IMR-90 (cell line): ENCODE measurements at regions not wholly inside any gene's neighbourhood (a gene's known extent, or its start where the extent isn't known, plus 50 kb on each side); places are given as distances from the start of the nearest gene placed in this dataset.

Experiments
- ATAC-seq: fragments of 200-7000 bp; cut with Tn5 transposase; 2 replicates; pipeline ENCODE4 v1.9.1; 2020; ENCODE audit warnings: low read depth, mild to moderate bottlenecking, moderate library complexity
- BruUV-seq: library from RNA; stranded (reverse); fragments of 400-500 nt; replicated peaks from 2 replicates; lab custom pipeline; 2021; lab: Mats Ljungman, UMichigan
- CTCF ChIA-PET: fragments of 300-600 bp; formaldehyde crosslinking; extraction: SDS; loops from one replicate; lab custom pipeline; 2021; ENCODE audit warnings: antibody characterized with exemption; lab: Yijun Ruan, JAX
- POLR2A ChIA-PET: fragments of 300-600 bp; sonication (Branson Sonifier 250); formaldehyde crosslinking; loops from one replicate; lab custom pipeline; 2022; ENCODE audit warnings: antibody characterized with exemption; ENCODE audit not compliant: unreplicated experiment; lab: Charles Lee
- DNase-seq: peaks from one replicate; pipeline ENCODE4 v3.0.0; 2013
- H2AFZ ChIP-seq: replicated peaks from 2 replicates; pipeline ENCODE3; 2013; ENCODE audit warnings: low read length, mild to moderate bottlenecking; ENCODE audit not compliant: poor library complexity
- H2AK5ac ChIP-seq: 2 replicates; pipeline ENCODE4 v1.6.1; 2013; ENCODE audit warnings: low read depth, low read length, inconsistent platforms
- H2AK9ac ChIP-seq: replicated peaks from 2 replicates; pipeline ENCODE3; 2013; ENCODE audit warnings: mild to moderate bottlenecking, low read depth, low read length, moderate library complexity; ENCODE audit not compliant: poor library complexity
- H2BK120ac ChIP-seq: 2 replicates; pipeline ENCODE4 v1.6.1; 2013; ENCODE audit warnings: low read depth, low read length, inconsistent platforms
- H2BK15ac ChIP-seq: 3 replicates; pipeline ENCODE4 v1.6.1; 2013; ENCODE audit warnings: low read depth, low read length, inconsistent platforms
- H2BK20ac ChIP-seq: 2 replicates; pipeline ENCODE4 v1.6.1; 2013; ENCODE audit warnings: low read depth, mild to moderate bottlenecking, inconsistent platforms, low read length, moderate library complexity
- H2BK5ac ChIP-seq: 2 replicates; pipeline ENCODE4 v1.6.1; 2013; ENCODE audit warnings: mild to moderate bottlenecking, low read depth, low read length, inconsistent platforms; ENCODE audit not compliant: poor library complexity, severe bottlenecking
- H3K14ac ChIP-seq: replicated peaks from 2 replicates; pipeline ENCODE4 v1.6.1; 2013; ENCODE audit warnings: low read depth, low read length, inconsistent platforms
- H3K18ac ChIP-seq: 2 replicates; pipeline ENCODE4 v1.6.1; 2013; ENCODE audit warnings: low read depth, low read length, control low read depth
- H3K23ac ChIP-seq: 2 replicates; pipeline ENCODE4 v1.6.1; 2013; ENCODE audit warnings: low read depth, low read length, inconsistent platforms
- H3K27ac ChIP-seq: 2 replicates; pipeline ENCODE4 v1.5.1; 2013; ENCODE audit warnings: mild to moderate bottlenecking, control low read depth, low read length; ENCODE audit not compliant: insufficient read depth
- H3K27me3 ChIP-seq: 2 replicates; pipeline ENCODE4 v1.6.1; 2013; ENCODE audit warnings: low read length; ENCODE audit not compliant: control insufficient read depth, insufficient read depth
- H3K36me3 ChIP-seq: 2 replicates; pipeline ENCODE4 v1.6.1; 2013; ENCODE audit warnings: low read length, mixed read lengths; ENCODE audit not compliant: control insufficient read depth, insufficient read depth
- H3K4ac ChIP-seq: 2 replicates; pipeline ENCODE4 v1.6.1; 2013; ENCODE audit warnings: low read depth, low read length, inconsistent platforms
- H3K4me1 ChIP-seq: 2 replicates; pipeline ENCODE4 v1.6.1; 2013; ENCODE audit warnings: low read length, mixed read lengths; ENCODE audit not compliant: control insufficient read depth, insufficient read depth
- H3K4me2 ChIP-seq: 2 replicates; pipeline ENCODE4 v1.6.1; 2013; ENCODE audit warnings: low read depth, mild to moderate bottlenecking, control low read depth, low read length, moderate library complexity
- H3K4me3 ChIP-seq: 2 replicates; pipeline ENCODE4 v1.5.1; 2013; ENCODE audit warnings: low read depth, mild to moderate bottlenecking, control low read depth, low read length, moderate library complexity; ENCODE audit not compliant: insufficient read depth
- H3K56ac ChIP-seq: 2 replicates; pipeline ENCODE4 v1.6.1; 2013; ENCODE audit warnings: low read length, inconsistent platforms; ENCODE audit not compliant: insufficient read depth; ENCODE audit errors: extremely low read depth
- H3K79me1 ChIP-seq, 2 experiments: 2 replicates each; pipeline ENCODE4 v1.6.1; 2013; ENCODE audit warnings: low read length in 2 of 2, inconsistent platforms in 1 of 2, low read depth in 1 of 2
- H3K9ac ChIP-seq: 2 replicates; pipeline ENCODE4 v1.6.1; 2013; ENCODE audit warnings: low read depth, low read length, control low read depth
- H3K9me1 ChIP-seq: 2 replicates; pipeline ENCODE4 v1.6.1; 2013; ENCODE audit warnings: low read length, inconsistent platforms; ENCODE audit not compliant: insufficient read depth
- H3K9me3 ChIP-seq: 2 replicates; pipeline ENCODE4 v1.6.1; 2013; ENCODE audit warnings: low read length; ENCODE audit not compliant: control insufficient read depth, insufficient read depth
- H4K20me1 ChIP-seq: 2 replicates; pipeline ENCODE4 v1.6.1; 2013; ENCODE audit warnings: low read length, inconsistent platforms; ENCODE audit not compliant: insufficient read depth
- H4K5ac ChIP-seq: 2 replicates; pipeline ENCODE4 v1.6.1; 2013; ENCODE audit warnings: mild to moderate bottlenecking, low read depth, low read length, control low read depth
- H4K8ac ChIP-seq, 2 experiments: 2 replicates each; pipeline ENCODE4 v1.6.1; 2013; ENCODE audit warnings: low read depth in 2 of 2, low read length in 2 of 2, control low read depth in 1 of 2, inconsistent platforms in 1 of 2
- H4K91ac ChIP-seq: 2 replicates; pipeline ENCODE4 v1.6.1; 2013; ENCODE audit warnings: low read depth, low read length, inconsistent platforms; ENCODE audit not compliant: insufficient read depth
- BHLHE40 ChIP-seq: fragments of 150-350 bp; IDR thresholded peaks from 2 replicates; pipeline ENCODE4 v1.6.1; 2016; ENCODE audit warnings: mild to moderate bottlenecking, low read depth, low read length
- CEBPB ChIP-seq: IDR thresholded peaks from 2 replicates; pipeline ENCODE4 v1.6.1; 2012; ENCODE audit warnings: low read depth, low read length, improper control_type of control experiment
- CHD1 ChIP-seq: IDR thresholded peaks from 2 replicates; pipeline ENCODE4 v1.6.1; 2012; ENCODE audit warnings: low read depth, low read length, improper control_type of control experiment
- CTCF ChIP-seq: conservative IDR thresholded peaks from 2 replicates; pipeline ENCODE4 v1.5.1; 2012; ENCODE audit warnings: mild to moderate bottlenecking, low read depth, low read length, improper control_type of control experiment
- ELK1 ChIP-seq: fragments of 150-350 bp; IDR thresholded peaks from 2 replicates; pipeline ENCODE4 v1.6.1; 2016; ENCODE audit warnings: low read depth, mild to moderate bottlenecking, low read length, moderate library complexity, borderline replicate concordance
- FOS ChIP-seq: fragments of 150-350 bp; IDR thresholded peaks from 2 replicates; pipeline ENCODE4 v1.6.1; 2016; ENCODE audit warnings: low read depth, low read length
- MAFK ChIP-seq: IDR thresholded peaks from 2 replicates; pipeline ENCODE4 v1.6.1; 2012; ENCODE audit warnings: low read depth, low read length, improper control_type of control experiment
- MAZ ChIP-seq: IDR thresholded peaks from 2 replicates; pipeline ENCODE4 v1.6.1; 2012; ENCODE audit warnings: low read depth, mild to moderate bottlenecking, low read length, improper control_type of control experiment, moderate library complexity, borderline replicate concordance
- NFE2L2 ChIP-seq: fragments of 150-350 bp; IDR thresholded peaks from 2 replicates; pipeline ENCODE4 v1.6.1; 2016; ENCODE audit warnings: low read depth, mild to moderate bottlenecking, low read length
- POLR2A ChIP-seq: IDR thresholded peaks from 2 replicates; pipeline ENCODE4 v1.6.1; 2012; ENCODE audit warnings: mild to moderate bottlenecking, low read depth, low read length
- RAD21 ChIP-seq: IDR thresholded peaks from 2 replicates; pipeline ENCODE4 v1.6.1; 2012; ENCODE audit warnings: low read length, improper control_type of control experiment
- RCOR1 ChIP-seq: IDR thresholded peaks from 2 replicates; pipeline ENCODE4 v1.6.1; 2012; ENCODE audit warnings: mild to moderate bottlenecking, low read length, improper control_type of control experiment; ENCODE audit not compliant: insufficient replicate concordance
- RFX5 ChIP-seq: IDR thresholded peaks from 2 replicates; pipeline ENCODE4 v1.8.0; 2012; ENCODE audit warnings: low read depth, mild to moderate bottlenecking, low read length, moderate library complexity
- SMC3 ChIP-seq: fragments of 150-350 bp; IDR thresholded peaks from 2 replicates; pipeline ENCODE4 v1.6.1; 2016; ENCODE audit warnings: low read depth, mild to moderate bottlenecking, antibody characterized with exemption, low read length, moderate library complexity
- WGBS, 2 experiments: methylation state at CpG; one replicate each; pipeline versions ENCODE4 v1.1.5 to v1.1.7; 2013; ENCODE audit warnings: missing lambda C conversion rate in 2 of 2; ENCODE audit not compliant: insufficient read length in 1 of 2; ENCODE audit errors: extremely low coverage in 2 of 2; 5-methylcytosine and 5-hydroxymethylcytosine counted together
- dilution Hi-C: fragments of 300-500 bp; cut with HindIII; formaldehyde crosslinking; loops from one replicate; pipeline ENCODE4 v1.14.3; 2018; ENCODE audit warnings: low sequenced_read_pairs; ENCODE audit not compliant: unreplicated experiment
- in situ Hi-C: fragments of 300-500 bp; cut with MboI; formaldehyde crosslinking; loops from 3 replicates; pipeline ENCODE4 v1.14.3; 2019; ENCODE audit warnings: low sequenced_read_pairs, inconsistent platforms, mixed read lengths
- intact Hi-C: fragments of 100-400 bp; cut with micrococcal nuclease; formaldehyde crosslinking; loops from 2 replicates; pipeline ENCODE4 v1.10.0; 2022
- TF ChIP-seq, protein P1 (sequence below): fragments of 150-350 bp; IDR thresholded peaks from 2 replicates; pipeline ENCODE4 v1.6.1; 2017; ENCODE audit warnings: mild to moderate bottlenecking, antibody characterized with exemption, low read length, low read depth

DNA sequence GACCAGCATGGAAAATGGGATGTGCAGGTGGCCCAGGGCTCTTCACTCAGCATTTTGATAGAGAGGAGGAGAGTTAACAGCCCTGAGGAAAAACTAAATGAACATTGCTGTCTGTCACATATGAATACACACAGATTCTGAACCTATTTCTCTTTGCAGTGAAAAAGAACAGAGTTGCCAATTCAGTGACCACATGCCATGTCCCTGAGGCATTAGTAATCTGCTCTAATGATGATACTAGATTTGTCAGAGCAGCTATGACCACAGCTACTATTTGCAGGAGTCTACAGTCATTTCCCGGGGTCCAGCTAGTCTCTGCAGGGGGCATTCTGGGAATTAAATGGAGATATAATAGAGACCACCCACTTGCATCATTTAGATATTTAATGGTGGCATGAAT is 267.6 kb downstream of the TMX3 start:
- no peak overlapping the region for H3K56ac ChIP-seq
- H3K79me1 ChIP-seq, result no peaks in the 10 kb centered on the region
- H3K18ac ChIP-seq, result no peak overlapping the region; the same call in 1 of the 2 replicates
- H3K36me3 ChIP-seq, result no peaks in the 10 kb centered on the region
- no peak overlapping the region for H3K23ac ChIP-seq
- peaks cover 7% of the 10 kb centered on the region for H3K9me1 ChIP-seq
- peak overlapping the region; percentile 68 for H2AFZ ChIP-seq
- H2BK5ac ChIP-seq, result peak overlapping the region; percentile 94
- no peak overlapping the region for H3K9ac ChIP-seq
- DNase-seq (peak; percentile 54), ATAC-seq (peak; percentile 26)
- peak overlapping the region; percentile 79; the same call in 1 of the 2 replicates for H2AK5ac ChIP-seq
- H3K9me3 ChIP-seq, result no peaks in the 10 kb centered on the region
- H2BK120ac ChIP-seq, result peak overlapping the region; percentile 83
- H3K4me2 ChIP-seq, result no peak overlapping the region
- dilution Hi-C loops, result no loop called here
- no TSS peak for BruUV-seq
- H4K91ac ChIP-seq, result peak overlapping the region; percentile 66
- H3K4ac ChIP-seq, result peak overlapping the region; percentile 72
- H2BK15ac ChIP-seq, result peak overlapping the region; percentile 88; the same call in 2 of the 3 replicates
- no peak overlapping the region for H3K27ac ChIP-seq
- H4K20me1 ChIP-seq, result no peaks in the 10 kb centered on the region
- TF ChIP-seq CHD1 (no peak), POLR2A (no peak), BHLHE40 (no peak), CTCF (no peak), SMC3 (no peak), RCOR1 (no peak), MAZ (no peak), FOS (no peak), NFE2L2 (no peak), MAFK (no peak), ELK1 (no peak), RAD21 (no peak), CEBPB (no peak), RFX5 (no peak)
- TF ChIP-seq, protein P1, sequence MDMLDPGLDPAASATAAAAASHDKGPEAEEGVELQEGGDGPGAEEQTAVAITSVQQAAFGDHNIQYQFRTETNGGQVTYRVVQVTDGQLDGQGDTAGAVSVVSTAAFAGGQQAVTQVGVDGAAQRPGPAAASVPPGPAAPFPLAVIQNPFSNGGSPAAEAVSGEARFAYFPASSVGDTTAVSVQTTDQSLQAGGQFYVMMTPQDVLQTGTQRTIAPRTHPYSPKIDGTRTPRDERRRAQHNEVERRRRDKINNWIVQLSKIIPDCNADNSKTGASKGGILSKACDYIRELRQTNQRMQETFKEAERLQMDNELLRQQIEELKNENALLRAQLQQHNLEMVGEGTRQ, result no peak
- H3K14ac ChIP-seq, result peak overlapping the region; percentile 54
- WGBS, 2 experiments, result no CpG with 5 or more reads among the region's 1 CpG
- ChIA-PET CTCF (no interaction called here), POLR2A (no interaction called here)
- no peaks in the 10 kb centered on the region for H3K27me3 ChIP-seq
- in situ Hi-C loops, result no loop called here
- H2AK9ac ChIP-seq, result no peak overlapping the region
- peak overlapping the region; percentile 54; the same call in 1 of the 2 replicates for H2BK20ac ChIP-seq
- H3K4me3 ChIP-seq, result no peak overlapping the region
- intact Hi-C loops, result no loop called here
- peak overlapping the region in 1 of 2 experiments; percentile 37; a peak in 2 of 4 replicates for H4K8ac ChIP-seq
- H3K4me1 ChIP-seq, result peaks cover 9% of the 10 kb centered on the region; the same call in 1 of the 2 replicates
- H4K5ac ChIP-seq, result no peak overlapping the region; the same call in 1 of the 2 replicates
